H9 (cell line): ENCODE measurements at regions not wholly inside any gene's neighbourhood (a gene's known extent, or its start where the extent isn't known, plus 50 kb on each side); places are given as distances from the start of the nearest gene placed in this dataset.

ENCODE experiments used
- DNase-seq: peaks from one replicate; pipeline ENCODE4 v3.0.0-alpha.2; 2017
- H2AFZ ChIP-seq: one replicate; pipeline ENCODE4 v1.6.1; 2013; ENCODE audit warnings: mild to moderate bottlenecking, low read length, control low read depth, moderate library complexity
- H2AK5ac ChIP-seq: 2 replicates; pipeline ENCODE4 v1.6.1; 2013; ENCODE audit warnings: low read length, control low read depth, mixed read lengths; ENCODE audit not compliant: insufficient read length
- H2BK120ac ChIP-seq: one replicate; pipeline ENCODE4 v1.6.1; 2013; ENCODE audit warnings: low read depth, mild to moderate bottlenecking, low read length, control low read depth, inconsistent platforms; ENCODE audit not compliant: poor library complexity, severe bottlenecking
- H2BK12ac ChIP-seq: 2 replicates; pipeline ENCODE4 v1.6.1; 2013; ENCODE audit warnings: low read length, control low read depth, mixed read lengths, low read depth; ENCODE audit not compliant: insufficient read length
- H2BK15ac ChIP-seq: 2 replicates; pipeline ENCODE4 v1.6.1; 2013; ENCODE audit warnings: low read depth, low read length, control low read depth
- H2BK20ac ChIP-seq: one replicate; pipeline ENCODE4 v1.6.1; 2013; ENCODE audit warnings: low read depth, mild to moderate bottlenecking, low read length, control low read depth, inconsistent platforms; ENCODE audit not compliant: poor library complexity, severe bottlenecking
- H2BK5ac ChIP-seq: 2 replicates; pipeline ENCODE4 v1.6.1; 2013; ENCODE audit warnings: low read length, control low read depth, mixed read lengths; ENCODE audit not compliant: insufficient read length
- H3K14ac ChIP-seq: 2 replicates; pipeline ENCODE4 v1.6.1; 2013; ENCODE audit warnings: low read length, control low read depth; ENCODE audit not compliant: insufficient read depth
- H3K18ac ChIP-seq: 2 replicates; pipeline ENCODE4 v1.6.1; 2013; ENCODE audit warnings: low read depth, mild to moderate bottlenecking, mixed read lengths, low read length, control low read depth; ENCODE audit not compliant: insufficient read length
- H3K23ac ChIP-seq: 2 replicates; pipeline ENCODE4 v1.6.1; 2013; ENCODE audit warnings: low read length, control low read depth, mixed read lengths, low read depth; ENCODE audit not compliant: insufficient read length
- H3K23me2 ChIP-seq: 2 replicates; pipeline ENCODE4 v1.6.1; 2013; ENCODE audit warnings: low read depth, mild to moderate bottlenecking, mixed read lengths, low read length, control low read depth; ENCODE audit not compliant: insufficient read length, poor library complexity, severe bottlenecking
- H3K27ac ChIP-seq: 2 replicates; pipeline ENCODE4 v1.5.1; 2013; ENCODE audit warnings: low read length, control low read depth, mixed read lengths, low read depth; ENCODE audit not compliant: insufficient read length
- H3K27me3 ChIP-seq: 2 replicates; pipeline ENCODE4 v1.6.1; 2013; ENCODE audit warnings: low read length, control low read depth, inconsistent platforms; ENCODE audit not compliant: insufficient read depth
- H3K4ac ChIP-seq: 2 replicates; pipeline ENCODE4 v1.6.1; 2013; ENCODE audit warnings: low read depth, mild to moderate bottlenecking, control low read depth, inconsistent platforms, low read length, moderate library complexity
- H3K4me1 ChIP-seq: 2 replicates; pipeline ENCODE4 v1.6.1; 2013; ENCODE audit warnings: low read length, control low read depth, inconsistent platforms; ENCODE audit not compliant: insufficient read depth
- H3K4me2 ChIP-seq: 2 replicates; pipeline ENCODE4 v1.6.1; 2013; ENCODE audit warnings: low read length, control low read depth, mixed read lengths; ENCODE audit not compliant: insufficient read length, insufficient read depth
- H3K56ac ChIP-seq: 2 replicates; pipeline ENCODE4 v1.6.1; 2013; ENCODE audit warnings: low read depth, mild to moderate bottlenecking, mixed read lengths, low read length, control low read depth; ENCODE audit not compliant: insufficient read length
- H3K79me1 ChIP-seq: 2 replicates; pipeline ENCODE4 v1.6.1; 2013; ENCODE audit warnings: low read depth, mild to moderate bottlenecking, moderate library complexity, low read length, control low read depth, inconsistent platforms; ENCODE audit not compliant: insufficient read depth, poor library complexity, severe bottlenecking
- H3K79me2 ChIP-seq: 2 replicates; pipeline ENCODE4 v1.6.1; 2013; ENCODE audit warnings: low read length, control low read depth, inconsistent platforms; ENCODE audit not compliant: insufficient read depth
- H3K9ac ChIP-seq: 2 replicates; pipeline ENCODE4 v1.6.1; 2013; ENCODE audit warnings: low read length, control low read depth, mixed read lengths; ENCODE audit not compliant: insufficient read length; ENCODE audit errors: extremely low read depth
- H3K9me3 ChIP-seq: one replicate; pipeline ENCODE4 v1.6.1; 2013; ENCODE audit warnings: low read depth, low read length, inconsistent platforms; ENCODE audit not compliant: control insufficient read depth
- H3T11ph ChIP-seq: one replicate; pipeline ENCODE4 v1.6.1; 2013; ENCODE audit warnings: mild to moderate bottlenecking, low read length, control low read depth, inconsistent platforms
- H4K20me1 ChIP-seq: one replicate; pipeline ENCODE4 v1.6.1; 2013; ENCODE audit not compliant: control insufficient read depth, insufficient read length, insufficient read depth
- H4K5ac ChIP-seq: 2 replicates; pipeline ENCODE4 v1.6.1; 2013; ENCODE audit warnings: low read depth, mild to moderate bottlenecking, mixed read lengths, low read length, control low read depth; ENCODE audit not compliant: insufficient read length
- H4K8ac ChIP-seq: replicated peaks from 2 replicates; pipeline ENCODE4 v1.6.1; 2013; ENCODE audit warnings: low read length, control low read depth, mixed read lengths, low read depth; ENCODE audit not compliant: insufficient read length
- H4K91ac ChIP-seq: 2 replicates; pipeline ENCODE4 v1.6.1; 2013; ENCODE audit warnings: low read depth, mild to moderate bottlenecking, moderate library complexity, mixed read lengths, low read length, control low read depth; ENCODE audit not compliant: insufficient read length
- H3K27ac Mint-ChIP-seq, 3 experiments: 2 replicates in 2 of 3; 3 replicates in 1 of 3; pipeline ENCODE4 v1.8.0; 2020 to 2021; ENCODE audit warnings: mixed read lengths in 3 of 3, mild to moderate bottlenecking in 1 of 3, moderate library complexity in 1 of 3
- H3K27me3 Mint-ChIP-seq: 2 replicates; pipeline ENCODE4 v1.8.0; 2021; ENCODE audit warnings: low read depth, mild to moderate bottlenecking, moderate library complexity, mixed read lengths
- H3K36me3 Mint-ChIP-seq, 3 experiments: 2 replicates in 2 of 3; 3 replicates in 1 of 3; pipeline ENCODE4 v1.8.0; 2020 to 2021; ENCODE audit warnings: low read depth in 3 of 3, mixed read lengths in 3 of 3; ENCODE audit not compliant: insufficient read depth in 1 of 3
- H3K4me1 Mint-ChIP-seq, 2 experiments: 2 replicates each; pipeline ENCODE4 v1.8.0; 2020; ENCODE audit warnings: mixed read lengths in 2 of 2
- H3K4me3 Mint-ChIP-seq, 2 experiments: 2 replicates in 1 of 2; 3 replicates in 1 of 2; pipeline ENCODE4 v1.8.0; 2020 to 2021; ENCODE audit warnings: mild to moderate bottlenecking in 2 of 2, mixed read lengths in 2 of 2, moderate library complexity in 1 of 2
- H3K9me3 Mint-ChIP-seq, 2 experiments: 2 replicates in 1 of 2; 3 replicates in 1 of 2; pipeline ENCODE4 v1.8.0; 2020; ENCODE audit warnings: mild to moderate bottlenecking in 2 of 2, mixed read lengths in 2 of 2, moderate library complexity in 1 of 2
- WGBS: extraction: QIAGEN DNeasy Blood & Tissue Kit; methylation state at CpG from one replicate; pipeline ENCODE4 v1.1.7; 2013; ENCODE audit warnings: missing lambda C conversion rate, low lambda C conversion rate, mixed read lengths; ENCODE audit not compliant: insufficient read length; ENCODE audit errors: extremely low coverage; 5-methylcytosine and 5-hydroxymethylcytosine counted together
- TF ChIP-seq, protein P1 (sequence below): fragments of 200-600 bp; sonication (generic); conservative IDR thresholded peaks from 3 replicates; pipeline ENCODE4 v1.8.0; 2021; ENCODE audit warnings: antibody characterized with exemption, mild to moderate bottlenecking

DNA sequence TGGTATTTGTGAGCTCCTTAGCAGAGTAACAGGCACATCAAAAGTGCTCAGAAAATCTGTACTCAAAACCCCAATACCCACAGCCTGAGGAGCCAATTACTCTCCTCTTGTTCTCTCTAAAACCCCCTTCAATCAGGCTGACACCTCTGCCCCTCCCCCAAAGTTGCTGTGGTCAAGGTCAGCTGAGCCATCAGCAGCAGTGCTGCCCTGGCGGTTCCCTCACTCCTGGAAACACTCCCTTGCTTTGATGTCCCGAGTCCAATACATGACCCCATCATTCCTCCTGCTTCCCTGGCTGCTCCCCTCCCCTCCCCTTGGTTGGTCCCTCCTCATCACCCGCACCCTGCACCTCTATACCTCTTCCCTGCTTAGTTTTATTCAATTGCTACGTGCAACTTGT is 57.2 kb upstream of the C14orf132 start:
- peaks cover 18% of the 10 kb centered on the region for H3K4me1 ChIP-seq
- H4K5ac ChIP-seq = no peak overlapping the region
- no peak overlapping the region for H4K91ac ChIP-seq
- no peak for DNase-seq
- no peaks in the 10 kb centered on the region for H3K23me2 ChIP-seq
- H3K79me1 ChIP-seq = no peaks in the 10 kb centered on the region
- WGBS = no CpG with 5 or more reads among the region's 4 CpGs
- H2BK5ac ChIP-seq = no peak overlapping the region
- no peak overlapping the region for H3K14ac ChIP-seq
- no peak overlapping the region for H2BK15ac ChIP-seq
- H4K8ac ChIP-seq = no peak overlapping the region
- H3K4me2 ChIP-seq = no peak overlapping the region
- H3K9me3 ChIP-seq = no peaks in the 10 kb centered on the region
- peaks cover 1% of the 10 kb centered on the region; the same call in 1 of the 2 replicates for H3K27me3 Mint-ChIP-seq
- H4K20me1 ChIP-seq = no peaks in the 10 kb centered on the region
- H3K23ac ChIP-seq = no peak overlapping the region
- no peak overlapping the region for H3K27ac ChIP-seq
- TF ChIP-seq, protein P1, sequence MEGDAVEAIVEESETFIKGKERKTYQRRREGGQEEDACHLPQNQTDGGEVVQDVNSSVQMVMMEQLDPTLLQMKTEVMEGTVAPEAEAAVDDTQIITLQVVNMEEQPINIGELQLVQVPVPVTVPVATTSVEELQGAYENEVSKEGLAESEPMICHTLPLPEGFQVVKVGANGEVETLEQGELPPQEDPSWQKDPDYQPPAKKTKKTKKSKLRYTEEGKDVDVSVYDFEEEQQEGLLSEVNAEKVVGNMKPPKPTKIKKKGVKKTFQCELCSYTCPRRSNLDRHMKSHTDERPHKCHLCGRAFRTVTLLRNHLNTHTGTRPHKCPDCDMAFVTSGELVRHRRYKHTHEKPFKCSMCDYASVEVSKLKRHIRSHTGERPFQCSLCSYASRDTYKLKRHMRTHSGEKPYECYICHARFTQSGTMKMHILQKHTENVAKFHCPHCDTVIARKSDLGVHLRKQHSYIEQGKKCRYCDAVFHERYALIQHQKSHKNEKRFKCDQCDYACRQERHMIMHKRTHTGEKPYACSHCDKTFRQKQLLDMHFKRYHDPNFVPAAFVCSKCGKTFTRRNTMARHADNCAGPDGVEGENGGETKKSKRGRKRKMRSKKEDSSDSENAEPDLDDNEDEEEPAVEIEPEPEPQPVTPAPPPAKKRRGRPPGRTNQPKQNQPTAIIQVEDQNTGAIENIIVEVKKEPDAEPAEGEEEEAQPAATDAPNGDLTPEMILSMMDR = no peak
- H3K27ac Mint-ChIP-seq = no peak overlapping the region; a peak in 1 of 7 replicates
- no peak overlapping the region for H3K4me3 Mint-ChIP-seq
- H2AK5ac ChIP-seq = peak overlapping the region; percentile 9
- H3K9ac ChIP-seq = no peak overlapping the region
- H3K4me1 Mint-ChIP-seq = peaks cover 22 to 24% of the 10 kb centered on the region in 2 experiments
- no peaks in the 10 kb centered on the region; a peak in 2 of 5 replicates for H3K9me3 Mint-ChIP-seq
- H3K27me3 ChIP-seq = no peaks in the 10 kb centered on the region
- H3K4ac ChIP-seq = no peak overlapping the region; the same call in 1 of the 2 replicates
- H3T11ph ChIP-seq = no peak overlapping the region
- peak overlapping the region; percentile 47 for H3K56ac ChIP-seq
- no peaks in the 10 kb centered on the region; a peak in 1 of 7 replicates for H3K36me3 Mint-ChIP-seq
- no peak overlapping the region for H2BK20ac ChIP-seq
- H2AFZ ChIP-seq = no peak overlapping the region
- H2BK12ac ChIP-seq = peak overlapping the region; percentile 7
- H3K18ac ChIP-seq = no peak overlapping the region
- H3K79me2 ChIP-seq = no peaks in the 10 kb centered on the region
- no peak overlapping the region for H2BK120ac ChIP-seq
